Right ventricle myocardium inferior (tissue), 1 donor: ENCODE measurements at regions not wholly inside any gene's neighbourhood (a gene's known extent, or its start where the extent isn't known, plus 50 kb on each side); places are given as distances from the start of the nearest gene placed in this dataset.
"Not testable (repeated sequence)": the region's sequence is repeated elsewhere in the genome, so short reads cannot be mapped to it uniquely, and the experiment has no call there.

Experiments used
- ATAC-seq: fragments of 200-7000 bp; cut with Tn5 transposase; one replicate; pipeline ENCODE4 v1.9.1; 2020; ENCODE audit warnings: mild to moderate bottlenecking, moderate library complexity
- DNase-seq: peaks from one replicate; pipeline ENCODE4 v3.0.0; 2021; ENCODE audit errors: missing footprints
- intact Hi-C: fragments of 100-400 bp; cut with DNase I; formaldehyde crosslinking; loops from one replicate; pipeline ENCODE4 v1.11.0; 2022
- donor health status: DM: no; HTN: yes; CAD: no; lungs with severe emphysema.

DNA sequence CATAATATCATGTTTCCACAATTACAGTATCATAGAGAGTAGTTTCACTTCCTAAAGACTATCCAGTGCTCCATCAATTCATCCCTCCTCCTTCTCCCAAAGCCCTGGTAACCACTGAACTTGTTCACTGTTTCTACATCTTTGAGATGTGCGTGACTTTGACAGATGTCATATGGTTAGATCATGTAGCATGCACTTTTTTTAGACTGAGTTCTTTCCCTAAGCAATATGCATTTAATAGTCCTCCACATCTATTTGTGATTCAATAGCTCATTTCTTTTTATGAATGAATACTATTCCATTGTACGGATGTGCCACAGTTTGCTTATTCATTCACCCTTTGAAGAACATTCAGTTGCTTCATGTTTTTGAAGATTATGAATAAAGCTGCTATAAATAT, 560.4 kb upstream of the LRRTM4 start:
- intact Hi-C loops, result no loop called here
- no peak for ATAC-seq
- DNase-seq, result no peak

DNA sequence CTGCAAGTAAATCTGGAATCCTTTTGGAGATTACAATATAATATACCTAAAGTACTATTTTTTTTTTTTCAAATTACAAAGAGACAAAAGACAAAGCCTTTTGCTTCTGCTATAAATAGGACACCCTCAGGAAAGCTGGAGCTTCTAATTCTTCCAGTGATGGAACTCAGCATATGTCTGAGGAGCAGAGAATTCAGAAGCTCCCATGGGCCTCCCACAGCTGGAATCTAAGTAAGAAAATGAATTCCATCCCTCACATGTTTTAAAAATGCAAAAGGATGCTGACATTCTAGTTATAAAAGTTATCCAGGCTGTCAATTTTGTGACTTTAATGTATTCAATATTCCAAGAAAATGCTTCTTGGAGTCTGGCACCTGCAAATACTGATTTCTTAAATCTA, 571.3 kb upstream of the LRRTM4 start:
- no peak for ATAC-seq
- no peak for DNase-seq
- intact Hi-C loops, result no loop called here

DNA sequence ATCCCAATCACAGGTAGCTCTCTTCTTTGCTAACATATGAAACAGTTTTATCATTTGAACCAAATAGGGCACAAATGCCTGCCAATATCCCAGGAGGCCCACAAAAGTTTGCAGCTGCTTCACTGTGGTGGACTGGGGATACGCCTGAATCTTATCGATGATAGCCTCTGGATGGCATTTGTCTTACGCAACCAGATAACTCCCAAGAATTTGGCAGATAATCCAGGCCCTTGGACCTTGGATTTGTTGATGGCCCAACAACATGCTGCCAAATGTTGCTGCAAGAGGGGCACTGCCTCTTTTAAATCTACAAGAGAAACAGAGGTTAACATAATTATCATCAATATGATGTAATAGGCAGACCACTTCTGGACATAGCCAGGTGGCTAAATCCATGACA, 587.1 kb upstream of the LRRTM4 start:
- intact Hi-C loops, result no loop called here
- DNase-seq, result no peak
- no peak for ATAC-seq

DNA sequence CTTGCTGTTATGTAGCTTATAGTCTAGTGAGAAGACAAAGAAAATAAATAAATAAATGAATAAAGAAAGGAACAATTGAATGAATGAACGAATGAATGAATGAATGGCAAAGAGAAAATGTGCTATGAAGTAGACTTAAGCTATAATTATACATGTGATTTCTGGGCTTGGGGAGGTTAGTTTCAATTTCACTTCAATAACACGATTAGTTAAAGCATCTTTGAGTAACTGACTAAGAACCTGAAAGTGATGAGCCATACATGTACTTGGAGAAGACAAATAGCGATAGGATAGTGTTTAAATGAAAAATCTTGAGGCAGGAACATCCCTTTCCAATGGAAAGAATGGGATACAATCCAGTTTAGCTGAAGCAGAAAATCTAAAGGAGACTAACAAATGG, 593.1 kb upstream of the LRRTM4 start:
- no peak for DNase-seq
- no peak for ATAC-seq
- intact Hi-C loops, result no loop called here

DNA sequence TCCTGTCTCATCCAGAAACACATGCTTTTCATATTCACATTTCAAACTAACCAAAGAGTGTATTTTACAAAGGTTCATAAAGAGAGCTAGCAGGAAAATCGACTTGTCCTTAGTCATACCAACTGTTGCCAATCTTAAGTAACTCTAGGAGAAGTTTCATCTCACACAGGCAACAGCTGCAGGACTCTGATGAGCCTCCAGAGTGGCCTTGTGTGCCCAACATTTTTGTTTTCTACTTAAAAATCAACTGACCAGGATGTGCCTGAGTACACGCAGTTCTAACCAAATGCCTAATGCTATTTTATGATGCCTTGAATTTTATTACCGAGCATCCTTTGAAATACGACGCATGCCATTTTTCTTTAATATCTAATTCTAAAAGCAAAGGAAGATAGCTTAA, 595.9 kb upstream of the LRRTM4 start:
- DNase-seq, result no peak
- ATAC-seq, result no peak
- intact Hi-C loops, result no loop called here

DNA sequence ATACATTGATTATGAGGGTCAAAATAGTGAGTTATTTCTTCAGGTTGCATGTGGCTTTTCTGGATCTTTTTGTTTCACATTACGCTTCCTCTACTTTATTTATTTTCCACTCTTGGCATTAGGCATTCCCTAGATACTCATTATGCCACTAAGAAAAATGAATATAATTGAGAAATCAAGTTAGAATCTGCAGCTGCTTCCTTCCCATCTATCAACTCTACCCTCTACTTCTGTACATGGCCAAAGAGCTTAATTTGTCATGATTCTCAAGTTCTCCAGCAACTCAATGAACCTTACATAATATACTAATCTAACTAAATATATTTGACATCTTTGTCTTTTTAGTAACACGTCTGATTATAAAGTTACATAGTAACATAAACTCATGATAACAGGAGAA, 598.1 kb upstream of the LRRTM4 start:
- no peak for ATAC-seq
- no peak for DNase-seq
- intact Hi-C loops, result no loop called here

DNA sequence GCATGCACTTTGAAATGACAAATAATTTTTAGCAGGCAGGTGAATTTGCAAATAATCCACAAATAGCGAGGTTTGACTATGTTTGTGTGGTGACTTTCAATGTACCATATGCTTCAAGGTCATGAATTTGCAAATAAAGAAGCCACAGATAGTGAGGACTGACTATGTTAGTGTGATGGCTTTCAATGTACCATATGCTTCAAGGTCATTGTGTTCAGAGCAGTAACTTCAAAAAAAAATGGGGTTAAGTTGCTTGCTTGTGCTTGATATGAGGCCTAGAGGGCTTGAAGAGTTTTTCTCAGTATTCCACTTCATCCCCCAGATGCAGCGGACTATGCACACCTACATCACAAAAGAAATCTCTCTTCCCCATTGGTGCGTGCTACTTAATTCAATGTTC, 602.9 kb upstream of the LRRTM4 start:
- ATAC-seq, result no peak
- DNase-seq, result no peak
- intact Hi-C loops, result no loop called here

DNA sequence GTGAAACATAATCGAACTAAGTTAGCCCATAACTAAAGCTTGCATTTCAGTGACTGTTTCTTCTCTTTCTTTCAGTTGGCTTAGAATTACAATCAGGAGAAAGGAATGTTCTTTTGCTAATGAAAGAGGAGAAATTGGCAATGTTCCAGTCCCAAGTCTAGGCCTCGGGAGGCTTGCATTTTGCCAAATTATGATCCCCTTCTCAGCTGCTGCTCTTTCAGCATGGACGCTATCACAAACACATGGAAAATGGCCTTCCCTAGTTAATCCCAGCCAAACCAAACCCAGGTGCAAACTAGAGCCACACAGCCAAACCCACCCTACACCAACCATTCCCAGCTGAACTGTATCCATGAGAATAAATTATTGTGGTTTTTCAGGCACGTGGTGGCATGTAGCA, 605.2 kb upstream of the LRRTM4 start:
- DNase-seq (no peak), ATAC-seq (peak; percentile 42)
- intact Hi-C loops, result no loop called here

DNA sequence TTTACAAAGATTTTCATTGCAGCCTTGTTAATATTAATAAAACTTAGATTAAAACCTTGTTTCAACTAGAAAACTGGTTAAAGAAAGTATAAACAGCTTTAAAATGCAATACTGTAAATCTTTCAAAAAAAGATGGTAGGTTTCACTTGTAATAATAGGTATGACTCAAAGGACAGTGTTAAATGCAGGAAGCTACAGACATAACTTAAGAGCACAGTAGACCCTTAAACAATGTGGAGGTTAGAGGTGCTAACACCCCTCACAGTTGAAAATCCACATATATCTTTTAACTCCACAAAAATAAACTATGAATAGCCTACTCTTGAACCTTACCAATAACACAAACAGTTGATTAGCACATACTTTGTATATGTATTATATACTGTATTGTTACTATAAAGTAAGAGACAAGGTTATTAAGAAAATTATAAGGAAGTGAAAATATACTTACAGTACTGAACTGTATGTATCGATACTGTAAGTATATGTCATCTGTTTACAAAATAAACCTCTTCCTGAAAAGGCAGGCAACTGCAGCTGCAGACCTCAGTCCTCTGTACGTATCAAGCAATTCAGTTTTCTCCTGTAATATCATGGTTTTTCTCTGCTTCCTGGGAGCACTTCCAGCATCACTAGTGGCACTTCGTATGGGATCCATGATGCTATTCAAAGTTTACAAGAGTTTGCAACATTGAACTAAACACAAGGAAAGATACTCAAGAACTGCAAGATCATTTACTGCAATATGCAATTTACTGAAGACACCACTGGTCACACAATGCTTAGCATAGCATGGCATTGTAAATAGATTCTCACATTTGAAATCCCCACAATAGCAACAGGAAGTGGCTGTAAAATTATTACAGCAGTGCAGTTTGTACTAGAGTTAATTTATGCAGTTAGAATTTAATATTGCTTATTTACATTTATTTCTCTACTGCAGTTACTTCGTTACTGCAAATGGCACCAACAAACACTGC, 610.5 kb upstream of the LRRTM4 start:
- no peak for ATAC-seq
- intact Hi-C loops, result no loop called here
- no peak for DNase-seq

DNA sequence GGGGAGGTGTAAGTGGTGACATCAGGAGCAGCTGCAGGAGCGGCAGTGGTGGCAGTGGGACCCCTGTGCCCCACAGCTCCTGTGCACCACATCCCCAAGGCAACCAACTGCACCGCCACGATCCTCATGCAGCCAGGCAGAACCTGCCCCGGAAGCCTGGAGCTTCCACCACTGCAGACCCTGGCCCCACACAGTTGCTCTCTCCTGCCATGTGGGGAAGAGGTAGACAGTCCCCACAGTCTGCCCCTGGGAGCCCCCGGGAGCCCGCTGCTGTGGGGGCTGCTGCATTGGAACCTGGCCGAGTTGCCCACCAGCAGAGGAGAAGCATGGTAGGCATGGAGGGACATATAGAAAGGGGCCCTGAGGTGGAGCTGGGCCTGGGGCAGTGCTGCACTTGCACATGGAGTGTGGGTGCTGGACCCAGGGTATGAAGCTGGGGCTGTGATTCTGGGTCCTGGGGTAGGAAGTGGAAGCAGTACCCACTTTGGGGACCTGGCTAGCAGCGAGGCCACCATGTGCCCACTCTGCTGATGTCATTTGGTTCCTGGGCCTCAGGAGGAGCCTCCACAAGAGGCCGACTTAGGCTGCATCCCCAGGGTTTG, 623.3 kb upstream of the LRRTM4 start:
- ATAC-seq, result no peak

DNA sequence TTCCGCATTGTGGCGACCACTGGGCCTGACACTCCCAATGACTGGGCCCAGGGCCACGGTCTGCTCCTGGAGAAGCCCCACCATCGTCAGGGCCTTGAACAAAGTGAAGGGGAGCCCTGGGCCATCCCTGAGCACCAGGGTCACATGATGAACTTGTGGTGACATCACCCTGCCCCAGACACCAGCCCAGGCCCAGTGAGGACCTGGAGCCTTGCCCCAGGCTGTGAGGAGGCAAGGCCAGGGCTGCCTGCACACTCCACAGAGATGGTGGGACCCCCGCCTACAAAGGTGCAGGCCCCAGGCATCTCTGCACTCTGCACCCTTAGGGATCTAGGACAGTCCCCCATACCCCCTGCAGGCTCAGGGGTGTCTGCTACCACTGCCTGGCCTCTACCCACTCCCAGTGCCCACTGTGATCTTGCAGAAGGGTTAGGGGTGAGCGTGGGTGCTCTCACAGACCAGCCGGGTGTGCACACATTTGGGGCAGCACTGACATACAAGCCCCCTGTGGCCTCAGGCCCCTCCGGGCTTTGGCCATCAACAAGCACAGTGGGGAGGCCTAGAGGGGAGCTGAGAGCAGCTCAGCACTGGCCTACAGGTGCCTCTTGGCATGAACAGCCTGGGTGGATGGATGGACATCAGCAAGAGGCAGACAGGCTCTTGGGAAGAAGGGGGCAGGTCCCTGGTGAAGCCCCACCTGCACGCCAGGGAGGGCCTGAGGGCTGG, 624.0 kb upstream of the LRRTM4 start:
- no peak for DNase-seq
- intact Hi-C loops, result no loop called here
- ATAC-seq, result no peak

More for the DNA sequence above, 623.3 kb upstream of the LRRTM4 start:
- intact Hi-C loops, result no loop called here
- DNase-seq, result no peak

DNA sequence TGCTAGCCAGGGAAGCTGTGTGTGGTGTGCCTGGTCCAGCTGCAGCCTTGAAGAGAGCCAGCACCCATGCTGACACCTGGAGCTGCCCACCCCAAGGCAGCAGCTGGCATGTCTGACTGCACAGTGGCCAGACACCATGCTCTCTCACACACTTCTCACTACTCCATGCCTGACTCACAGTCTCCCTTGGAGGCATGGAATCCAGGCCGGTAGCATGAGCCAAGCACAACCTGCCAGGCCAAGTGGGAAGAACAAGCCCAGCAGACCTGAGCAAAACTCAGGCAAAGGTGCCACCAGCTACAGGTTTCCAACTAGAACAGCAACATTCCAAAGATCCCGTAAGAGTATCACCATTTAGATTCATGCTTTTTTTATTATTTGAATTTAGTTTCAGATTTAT, 625.3 kb upstream of the LRRTM4 start:
- ATAC-seq, result no peak
- no peak for DNase-seq
- intact Hi-C loops, result no loop called here

DNA sequence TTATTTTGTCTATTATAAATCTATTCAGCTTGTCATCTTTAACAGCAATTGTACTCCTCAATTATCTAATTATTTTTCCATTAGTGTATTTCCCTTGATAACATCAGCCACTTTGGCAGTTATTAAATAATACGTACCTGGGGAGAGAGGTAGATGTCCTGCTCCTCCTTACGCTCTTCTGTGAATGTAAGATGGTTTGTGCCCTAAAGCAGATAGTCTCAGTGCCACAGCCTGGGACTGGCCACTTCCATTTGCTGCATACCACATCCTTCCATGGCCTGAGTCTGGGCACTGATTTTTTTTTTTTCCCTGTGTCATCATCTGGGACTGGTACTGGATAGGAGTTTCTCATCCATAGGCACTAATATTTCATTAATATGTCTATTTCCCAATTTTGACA, 632.4 kb upstream of the LRRTM4 start:
- ATAC-seq (no peak), DNase-seq (no peak)
- intact Hi-C loops, result no loop called here

DNA sequence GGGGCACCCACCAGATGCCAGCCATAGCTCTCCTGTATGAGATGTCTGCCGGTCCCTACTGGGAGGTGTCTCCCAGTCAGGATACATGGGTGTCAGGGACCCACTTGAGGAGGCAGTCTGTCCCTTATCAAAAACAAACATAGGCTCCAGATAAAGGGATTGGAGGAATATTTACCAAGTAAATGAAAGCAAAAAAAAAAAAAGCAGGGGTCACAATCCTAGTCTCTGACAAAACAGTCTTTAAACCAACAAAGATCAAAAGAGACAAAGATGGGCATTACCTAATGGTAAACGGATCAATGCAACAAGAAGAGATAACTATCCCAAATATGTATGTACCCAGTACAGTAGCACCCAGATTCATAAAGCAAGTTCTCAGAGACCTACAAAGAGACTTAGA, 640.0 kb upstream of the LRRTM4 start:
- intact Hi-C loops, result no loop called here
- ATAC-seq (no peak), DNase-seq (no peak)

DNA sequence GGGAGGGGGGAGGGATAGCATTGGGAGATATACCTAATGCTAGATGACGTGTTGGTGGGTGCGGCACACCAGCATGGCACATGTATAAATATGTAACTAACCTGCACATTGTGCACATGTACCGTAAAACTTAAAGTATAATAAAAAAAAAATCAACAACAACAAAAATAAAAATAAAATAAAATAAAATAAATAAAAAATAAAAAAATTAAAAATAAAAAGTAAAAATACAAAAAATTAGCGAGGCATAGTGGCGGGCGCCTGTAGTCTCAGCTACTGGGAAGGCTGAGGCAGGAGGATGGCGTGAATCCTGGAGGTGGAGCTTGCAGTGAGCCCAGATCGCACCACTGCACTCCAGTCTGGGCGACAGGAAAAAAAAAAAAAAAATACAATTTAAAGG, 650.0 kb upstream of the LRRTM4 start:
- intact Hi-C loops, ATAC-seq, DNase-seq: not testable (repeated sequence)

DNA sequence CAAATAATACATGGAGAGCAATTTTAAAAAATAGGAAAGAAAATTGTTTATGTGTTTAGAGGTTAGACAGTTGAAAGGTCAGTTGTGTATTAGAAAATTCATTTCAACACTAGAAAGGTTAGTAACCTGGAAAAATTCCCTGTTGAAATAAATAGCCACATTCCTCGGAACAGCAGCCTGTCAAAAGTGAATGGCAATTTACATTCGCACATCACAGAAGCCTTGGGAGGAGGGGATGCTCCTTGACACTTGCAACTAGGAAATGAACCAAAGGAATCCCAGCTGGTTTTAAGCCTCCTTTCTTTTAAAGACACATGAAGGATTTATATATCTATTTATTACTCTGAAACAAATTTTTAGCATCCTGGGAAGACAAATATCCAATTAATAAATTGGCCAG, 653.5 kb upstream of the LRRTM4 start:
- intact Hi-C loops, result no loop called here
- DNase-seq (no peak), ATAC-seq (no peak)

DNA sequence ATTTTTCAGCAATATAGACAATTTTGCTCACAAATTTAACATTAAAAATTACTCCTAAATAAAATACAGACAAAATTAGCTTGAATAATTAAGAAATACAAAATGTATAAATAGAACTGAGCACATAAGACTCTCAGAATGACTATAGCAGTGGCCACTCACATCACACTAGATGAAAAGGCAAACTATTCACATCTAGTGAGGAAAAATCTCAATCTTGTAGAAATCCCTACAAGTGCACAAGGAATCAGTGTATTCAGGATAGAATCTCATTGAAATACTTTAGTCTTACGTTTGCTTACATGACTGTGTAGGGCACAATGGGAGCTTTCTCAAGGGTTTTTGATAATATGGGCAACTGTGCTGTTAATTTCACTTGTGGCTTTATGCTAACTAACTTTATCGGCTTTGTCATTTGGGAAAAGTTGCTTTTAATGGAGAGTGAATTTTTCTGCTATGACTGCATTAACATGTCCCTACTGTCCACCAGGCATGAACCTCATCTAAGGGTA, 678.9 kb upstream of the LRRTM4 start:
- no peak for DNase-seq
- no peak for ATAC-seq
- intact Hi-C loops, result no loop called here

DNA sequence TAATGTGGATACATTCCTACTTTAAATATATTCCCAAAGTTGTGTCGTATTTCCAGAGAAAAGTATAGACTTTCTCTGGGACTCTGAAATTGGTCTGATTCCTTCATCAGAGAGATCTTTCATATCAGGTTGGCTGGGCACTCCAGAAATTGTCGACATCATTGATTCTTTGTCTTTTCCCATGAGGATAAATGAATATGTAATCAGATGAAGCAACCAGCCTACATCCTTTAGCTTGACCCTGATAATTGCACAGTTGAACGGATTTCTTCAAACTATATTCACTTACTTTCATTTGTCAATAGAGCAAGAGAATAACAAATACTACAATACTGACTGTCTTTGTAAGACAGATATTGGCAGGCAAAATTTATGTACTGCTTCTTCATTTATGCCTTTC, 680.2 kb upstream of the LRRTM4 start:
- DNase-seq (no peak), ATAC-seq (no peak)
- intact Hi-C loops, result no loop called here

DNA sequence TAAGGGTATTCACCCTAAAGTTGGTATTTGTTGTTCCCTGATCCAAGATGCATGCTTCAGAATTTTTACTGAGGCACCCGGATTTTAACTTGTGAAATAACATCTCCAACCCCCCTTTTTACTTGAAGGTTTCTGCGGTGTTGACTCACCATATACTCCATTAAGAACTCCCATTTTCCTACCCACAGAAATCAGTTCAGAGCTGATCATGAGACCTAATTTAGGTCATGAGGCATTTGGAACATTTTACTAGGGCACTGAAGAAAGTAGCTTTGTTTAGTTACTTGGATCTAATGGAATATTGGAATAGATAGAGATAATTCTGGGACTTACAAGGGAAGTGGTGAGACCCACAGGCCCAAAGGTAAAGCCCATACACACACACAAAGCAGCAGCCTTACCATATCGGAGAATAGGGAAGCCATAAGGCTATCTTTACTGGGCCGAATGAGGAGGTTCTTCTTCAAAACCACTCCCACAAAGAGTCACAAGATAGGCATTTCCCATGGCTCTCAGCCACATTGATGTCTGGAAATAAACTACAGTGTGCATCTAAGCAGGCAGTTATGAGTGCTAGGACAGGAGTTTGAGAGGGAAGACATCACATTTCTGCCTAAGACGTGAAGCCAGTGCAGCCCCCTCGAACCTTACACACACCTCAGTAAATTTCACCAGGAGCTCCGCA, 681.0 kb upstream of the LRRTM4 start:
- DNase-seq, result no peak
- intact Hi-C loops, result no loop called here
- no peak for ATAC-seq
